T1000 (cell line): ENCODE measurements at regions not wholly inside any gene's neighbourhood (a gene's known extent, or its start where the extent isn't known, plus 50 kb on each side); places are given as distances from the start of the nearest gene placed in this dataset.
A peak's percentile ranks its signal among the peaks of the same experiment; 100 is the strongest.
"Not testable (repeated sequence)": the region's sequence is repeated elsewhere in the genome, so short reads cannot be mapped to it uniquely, and the experiment has no call there.

Source experiments
- DNase-seq: peaks from one replicate; lab custom pipeline; 2025; ENCODE audit warnings: mixed read lengths; lab: John Stamatoyannopoulos, UW

DNA sequence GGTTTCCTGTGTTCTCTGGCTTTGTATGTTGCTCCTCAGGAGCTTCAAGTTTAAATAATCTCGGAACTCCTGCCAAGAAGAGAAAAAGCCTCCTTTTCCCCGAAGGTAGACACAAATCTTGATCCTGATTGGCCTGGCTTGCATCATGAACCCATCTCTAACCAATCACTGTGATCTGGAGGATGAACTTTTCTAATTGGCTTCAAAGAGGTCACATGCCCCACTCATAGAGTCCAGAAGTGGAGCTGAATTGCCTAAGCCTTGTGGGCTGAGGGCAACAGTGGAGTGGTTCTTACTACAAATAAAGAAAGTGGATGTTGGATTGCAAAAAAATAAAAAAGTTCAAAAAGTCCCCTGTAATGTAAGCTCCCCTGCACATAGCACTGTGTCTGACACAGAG is 245.9 kb downstream of the MID1IP1 start:
- no peak for DNase-seq

DNA sequence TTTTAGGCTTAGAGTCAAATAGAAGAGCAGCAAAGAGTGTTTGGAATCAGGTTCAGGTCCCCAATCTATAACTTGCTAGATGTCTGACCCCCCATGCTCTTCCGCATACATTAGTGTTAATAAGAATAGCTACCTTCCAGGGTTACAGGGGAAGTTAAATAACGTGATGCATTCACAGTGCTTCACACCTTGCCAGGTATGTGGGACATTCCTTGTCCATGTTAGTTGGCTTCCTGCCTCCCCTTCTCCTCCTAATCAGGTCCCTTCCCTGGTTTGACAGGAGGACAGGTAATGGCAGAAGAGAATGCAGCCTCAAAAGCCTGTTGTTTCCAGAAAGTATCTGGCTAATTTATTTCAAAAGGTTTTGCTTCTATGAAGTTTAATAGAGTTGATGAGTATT is 248.7 kb downstream of the MID1IP1 start:
- DNase-seq: no peak

DNA sequence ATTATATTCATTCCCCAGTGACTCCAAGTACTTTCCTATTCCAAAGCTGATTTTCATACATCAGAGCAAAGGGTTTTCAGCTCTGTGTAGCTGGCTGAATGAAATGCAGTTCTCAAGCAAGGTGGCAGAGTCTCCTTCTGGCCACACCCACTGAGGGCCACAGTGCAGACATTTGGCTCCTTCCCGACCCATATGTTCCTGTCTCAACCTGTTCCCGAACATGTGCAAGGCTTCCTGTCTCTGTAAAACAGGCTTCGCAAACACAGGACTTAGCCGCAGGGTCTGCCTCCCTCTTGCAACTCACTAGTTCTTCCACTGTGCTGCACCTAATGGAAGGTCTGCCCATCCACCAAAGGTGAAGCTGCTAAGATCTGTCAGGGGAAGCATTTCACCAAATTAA is 249.2 kb downstream of the MID1IP1 start:
- DNase-seq: no peak

DNA sequence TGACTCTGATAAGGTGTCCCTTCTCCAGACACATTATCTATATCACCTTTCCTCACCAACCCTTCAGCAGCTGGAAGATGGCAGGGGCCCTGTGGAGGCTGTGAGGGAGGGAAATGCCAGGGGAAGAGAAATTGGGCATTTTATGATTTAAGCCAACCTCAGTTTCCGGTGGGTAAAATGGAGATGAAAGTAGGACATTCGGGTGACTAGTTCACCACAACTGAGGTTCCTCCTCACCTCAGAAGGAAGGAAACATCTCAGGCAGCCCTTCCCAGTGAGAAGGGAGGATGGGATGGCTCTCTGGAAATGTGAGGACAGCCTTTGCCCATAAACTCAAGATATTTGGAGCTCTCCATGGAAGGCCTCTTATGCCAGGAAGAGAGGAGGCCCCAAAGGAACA is 251.5 kb downstream of the MID1IP1 start:
- DNase-seq: no peak

DNA sequence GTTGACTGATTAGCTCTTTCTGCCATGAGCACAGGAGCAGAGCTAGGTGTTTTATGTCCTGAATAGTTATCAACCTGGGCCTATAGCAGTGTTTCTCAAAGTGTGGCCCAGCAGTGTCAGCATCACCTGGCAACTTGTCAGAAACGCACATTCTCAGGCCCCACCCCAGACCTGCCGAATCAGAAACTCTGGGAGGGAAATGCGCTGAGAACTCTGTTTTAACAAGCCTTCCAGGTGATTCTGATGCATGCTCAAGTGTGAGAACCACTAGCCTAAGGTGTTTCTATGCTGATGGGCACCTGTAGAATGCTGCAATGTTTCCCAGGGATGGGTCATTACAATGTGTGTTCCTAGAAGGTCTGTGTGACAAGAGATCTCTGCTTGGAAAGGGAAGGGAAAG is 257.5 kb downstream of the MID1IP1 start:
- DNase-seq: no peak

DNA sequence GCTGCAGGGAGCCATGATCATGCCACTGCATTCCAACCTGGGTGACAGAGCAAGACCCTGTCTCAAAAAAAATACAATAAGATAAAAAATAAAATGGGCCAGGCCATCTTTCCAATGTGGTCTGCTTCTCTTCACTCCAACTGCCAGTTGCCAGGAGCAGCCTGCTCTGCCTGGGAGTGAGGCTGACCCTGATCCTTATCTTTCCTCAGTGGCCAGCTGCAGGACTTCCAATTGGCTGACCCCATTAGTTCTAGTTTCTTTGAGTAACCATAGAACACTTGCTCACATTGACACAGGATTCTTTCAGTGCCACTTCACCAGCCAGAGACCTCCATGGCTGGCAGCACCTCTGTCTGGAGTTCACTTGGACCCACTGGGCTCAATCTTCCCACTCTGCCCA is 258.6 kb downstream of the MID1IP1 start:
- DNase-seq: no peak

DNA sequence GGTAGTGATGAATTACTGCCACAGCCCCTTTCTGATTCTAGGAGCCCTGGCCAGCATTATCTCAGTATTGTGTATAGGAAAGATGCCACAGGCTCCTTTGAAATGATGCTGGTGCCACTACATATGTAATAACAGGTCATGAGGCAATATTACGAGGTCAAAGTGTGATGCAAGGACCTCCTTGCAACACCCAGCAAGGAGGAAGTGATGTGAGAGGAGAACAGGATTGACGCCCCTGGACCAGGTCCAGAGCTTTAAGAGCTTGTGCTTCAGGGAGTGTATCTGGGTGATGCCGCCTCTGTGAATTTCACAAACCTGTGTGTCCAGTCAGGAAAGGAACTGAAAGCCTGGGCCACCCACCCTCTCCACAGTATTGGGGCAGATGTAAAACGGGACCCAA is 261.8 kb downstream of the MID1IP1 start:
- DNase-seq: no peak

DNA sequence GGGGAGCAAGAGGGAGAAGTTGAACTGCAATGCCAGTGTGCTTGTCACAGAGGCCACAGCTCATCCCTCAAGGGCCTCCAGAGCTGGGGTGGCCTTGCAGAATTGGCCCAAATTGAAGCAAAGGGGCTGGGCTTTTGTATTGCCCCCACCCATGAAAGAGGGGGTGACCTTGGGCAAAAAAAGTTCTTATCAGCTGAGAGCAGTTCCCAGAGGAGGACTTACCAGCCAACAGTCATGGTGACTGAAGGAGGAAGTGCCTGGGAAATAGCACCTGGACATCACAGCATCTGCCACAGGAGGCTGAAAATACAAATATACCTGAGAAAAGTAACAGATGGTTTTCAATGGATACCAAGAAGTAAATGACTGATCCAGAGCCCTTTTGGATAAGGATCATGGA is 262.4 kb downstream of the MID1IP1 start:
- no peak for DNase-seq

DNA sequence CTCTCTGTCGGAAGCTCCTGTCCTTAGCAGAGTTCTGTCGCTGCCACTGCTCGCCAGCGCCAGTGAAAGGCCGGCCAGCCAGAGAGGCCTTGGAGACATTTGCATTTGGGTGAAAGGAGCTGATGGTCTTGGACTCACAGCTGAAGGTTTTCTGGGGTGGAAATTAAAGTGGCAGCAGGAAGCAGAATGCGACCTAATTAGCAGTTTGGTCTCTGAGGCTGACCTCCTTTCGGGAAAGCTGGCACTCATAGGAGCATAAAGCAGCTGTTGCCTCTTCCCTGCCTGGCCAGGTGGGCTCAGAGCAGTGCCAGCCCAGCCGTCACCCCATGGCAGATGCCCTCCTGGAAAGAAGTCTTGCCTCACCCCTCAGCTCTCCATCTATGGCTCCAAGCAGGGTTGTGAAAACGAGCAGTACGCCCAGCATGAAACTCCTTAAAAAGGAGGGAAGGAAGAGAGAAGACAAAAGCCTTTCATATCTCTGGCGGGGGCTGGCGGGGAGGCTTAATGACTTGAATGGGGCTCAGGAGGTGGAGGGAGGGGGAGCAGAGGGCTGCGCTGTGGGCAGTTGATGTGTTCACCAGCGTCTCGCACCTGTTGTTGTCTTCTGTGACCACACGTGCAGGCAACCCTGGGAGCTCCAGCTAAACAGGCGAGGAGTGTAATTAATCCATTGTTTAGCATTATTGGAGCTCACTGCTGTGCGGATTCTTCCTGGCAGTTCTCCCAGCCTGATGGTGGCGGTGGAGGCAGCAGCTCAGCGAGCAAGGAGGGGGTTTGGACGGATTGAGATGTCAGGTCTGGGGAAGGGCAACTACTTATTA is 264.0 kb downstream of the MID1IP1 start:
- no peak for DNase-seq

DNA sequence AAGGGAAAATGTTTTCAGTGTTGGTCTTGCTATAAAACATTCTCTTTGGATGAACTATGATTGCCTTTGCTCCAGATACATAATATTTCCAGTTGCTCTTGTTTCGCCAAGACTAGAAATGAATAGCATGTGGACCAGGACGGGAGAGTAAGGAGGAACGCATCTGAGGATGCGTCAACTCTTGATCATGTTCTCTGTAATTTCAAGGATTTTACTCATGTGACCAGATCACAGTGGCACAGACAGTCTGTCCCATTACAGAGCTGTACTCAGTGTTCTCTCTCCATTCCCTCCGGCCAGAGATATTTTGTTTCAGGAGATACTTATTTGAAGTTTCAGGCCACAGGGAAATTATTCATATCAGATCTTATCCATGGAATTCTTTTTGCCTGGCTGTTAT is 266.6 kb downstream of the MID1IP1 start:
- DNase-seq: no peak

DNA sequence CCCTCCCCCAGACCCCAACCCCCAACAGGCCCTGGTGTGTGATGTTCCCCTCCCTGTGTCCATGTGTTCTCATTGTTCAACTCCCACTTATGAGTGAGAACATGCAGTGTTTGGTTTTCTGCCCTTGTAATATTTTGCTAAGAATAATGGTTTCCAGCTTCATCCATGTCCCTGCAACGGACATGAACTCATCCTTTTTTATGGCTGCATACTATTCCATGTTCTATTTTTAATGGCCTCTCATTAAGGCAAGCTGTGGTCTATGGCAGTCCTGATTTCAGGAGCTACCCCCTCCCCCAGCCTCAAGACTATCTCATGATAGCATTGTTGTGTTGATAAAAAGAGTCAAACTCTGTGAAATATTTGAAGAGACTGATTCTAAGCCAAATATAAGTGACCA is 267.4 kb downstream of the MID1IP1 start:
- DNase-seq: not testable (repeated sequence)

DNA sequence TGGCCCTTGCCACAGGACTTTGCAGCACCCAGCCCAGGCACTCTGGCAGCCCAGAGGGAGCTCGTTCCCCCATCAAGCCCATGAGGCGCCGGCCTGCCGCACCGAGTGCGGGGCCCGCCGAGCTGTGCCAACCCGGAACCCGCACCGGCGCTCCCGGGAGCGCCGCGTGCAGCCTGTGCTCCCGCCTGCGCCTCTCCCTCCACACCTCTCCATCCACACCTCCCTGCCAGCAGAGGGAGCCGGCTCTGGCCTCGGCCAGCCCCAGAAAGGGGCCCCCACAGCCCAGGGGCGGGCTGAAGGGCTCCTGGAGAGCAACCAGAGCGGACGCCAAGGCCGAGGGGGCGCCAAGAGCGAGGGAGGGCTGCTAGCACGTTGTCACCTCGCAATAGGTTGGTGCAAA is 268.8 kb downstream of the MID1IP1 start:
- no peak for DNase-seq

DNA sequence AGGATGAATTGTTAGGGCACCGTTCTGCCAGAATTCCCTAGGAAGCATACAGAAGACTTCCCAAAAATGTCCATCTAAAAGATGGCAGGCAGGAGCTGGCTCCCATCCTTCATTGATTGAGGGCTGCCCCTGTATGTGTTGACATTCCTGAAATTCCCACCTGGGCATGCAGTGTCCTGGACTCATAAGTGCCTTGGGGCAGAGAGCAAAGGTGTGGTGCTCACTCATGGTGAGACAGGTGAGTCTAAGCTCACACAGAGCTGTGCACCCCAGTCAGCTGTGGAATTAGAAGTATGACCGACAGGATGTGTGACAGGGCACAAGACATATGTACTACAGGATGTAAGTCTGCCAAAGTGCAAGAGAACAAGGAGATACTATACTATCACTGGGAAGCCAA is 271.9 kb downstream of the MID1IP1 start:
- no peak for DNase-seq

DNA sequence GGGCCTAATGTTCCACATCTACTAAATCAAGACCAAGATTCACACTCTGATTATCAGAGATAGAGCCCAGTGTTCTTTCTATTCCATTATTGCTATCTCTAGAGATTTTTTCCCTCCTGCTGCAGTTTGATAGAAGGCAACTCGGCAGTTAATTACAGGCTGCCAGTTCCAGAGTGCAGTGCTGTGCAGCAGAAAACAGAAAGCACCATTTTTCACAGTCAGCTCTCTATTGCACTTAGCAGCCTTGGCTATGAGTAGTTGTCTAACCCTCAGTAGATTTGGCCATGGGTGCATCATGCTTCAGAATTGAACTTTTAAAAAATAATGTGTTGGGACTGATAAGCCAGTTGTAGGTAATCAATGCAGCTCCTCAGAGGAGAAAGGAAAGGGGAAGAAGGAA is 295.3 kb downstream of the MID1IP1 start:
- no peak for DNase-seq

DNA sequence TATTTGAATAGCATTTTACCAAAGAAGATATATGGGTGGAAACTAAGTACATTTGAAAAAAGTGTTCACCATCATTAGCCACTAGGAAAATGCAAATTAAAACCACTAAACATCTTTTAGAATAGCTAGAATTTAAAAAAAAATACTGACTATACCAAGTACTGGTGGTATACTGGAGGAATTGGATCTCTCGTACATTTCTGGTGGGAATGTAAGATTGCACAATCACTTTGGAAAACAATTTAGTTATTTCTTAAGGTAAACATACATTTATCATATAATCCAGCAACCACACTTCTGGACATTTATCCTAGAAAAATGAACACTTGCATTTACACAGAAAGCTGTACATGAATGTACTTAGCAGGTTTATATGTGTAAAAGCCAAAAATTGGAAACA is 303.5 kb downstream of the MID1IP1 start:
- DNase-seq: no peak

DNA sequence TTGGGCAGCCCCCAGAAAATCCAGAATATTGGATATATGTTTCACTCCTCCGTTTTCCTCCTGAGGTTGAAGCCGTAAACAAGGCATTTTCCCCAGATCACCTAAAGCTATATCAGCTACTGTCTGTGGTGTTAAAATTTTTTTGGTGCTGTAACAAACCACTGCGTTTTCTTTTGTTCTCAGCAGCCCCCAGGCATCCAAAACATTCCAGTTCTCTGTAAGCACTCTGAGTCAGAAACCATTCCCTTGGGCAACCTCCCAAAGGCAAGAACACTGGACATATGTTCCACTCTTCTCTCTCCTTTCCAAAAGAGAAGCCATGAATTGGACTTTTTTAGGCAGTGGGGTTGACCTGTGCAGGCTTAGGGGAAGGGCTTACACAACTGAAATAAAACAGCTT is 310.9 kb downstream of the MID1IP1 start:
- DNase-seq: peak; percentile 1

DNA sequence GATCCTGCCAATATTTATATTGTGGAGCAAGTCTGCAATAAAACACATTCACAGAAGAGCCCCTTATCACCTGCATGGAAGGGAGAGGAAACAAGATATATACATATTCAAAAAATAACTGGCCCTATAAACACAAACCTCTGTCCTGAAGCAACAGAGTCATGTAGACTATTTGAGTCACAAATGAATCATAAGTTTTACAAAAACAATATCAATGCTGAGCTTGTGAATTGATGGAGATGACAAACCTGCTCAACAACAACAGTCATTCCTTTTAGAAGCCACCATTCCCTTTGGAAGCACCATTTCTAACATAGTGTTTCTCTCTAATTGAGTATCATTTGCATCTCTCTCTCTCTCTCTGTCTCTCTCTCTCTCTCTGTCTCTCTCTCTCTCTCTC is 313.9 kb downstream of the MID1IP1 start:
- DNase-seq: no peak

DNA sequence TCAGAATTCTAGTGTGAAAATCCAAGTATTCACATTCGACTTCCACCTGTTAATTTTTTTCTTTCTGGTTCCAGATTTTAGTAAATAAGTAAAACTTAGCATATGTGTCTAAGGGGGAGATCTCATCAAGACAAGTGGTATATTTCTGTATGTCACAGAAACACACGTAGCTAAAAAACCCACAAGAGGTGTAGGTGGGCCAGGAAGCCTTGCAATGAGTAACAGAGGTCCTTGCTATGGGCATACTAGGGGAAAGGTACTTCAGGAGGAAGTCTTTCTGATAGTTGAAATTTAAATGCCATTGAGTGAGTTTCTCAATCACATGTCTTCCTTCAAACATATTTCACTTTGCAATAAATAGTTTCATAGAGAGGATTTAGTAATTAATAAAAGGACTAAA is 315.8 kb downstream of the MID1IP1 start:
- no peak for DNase-seq

DNA sequence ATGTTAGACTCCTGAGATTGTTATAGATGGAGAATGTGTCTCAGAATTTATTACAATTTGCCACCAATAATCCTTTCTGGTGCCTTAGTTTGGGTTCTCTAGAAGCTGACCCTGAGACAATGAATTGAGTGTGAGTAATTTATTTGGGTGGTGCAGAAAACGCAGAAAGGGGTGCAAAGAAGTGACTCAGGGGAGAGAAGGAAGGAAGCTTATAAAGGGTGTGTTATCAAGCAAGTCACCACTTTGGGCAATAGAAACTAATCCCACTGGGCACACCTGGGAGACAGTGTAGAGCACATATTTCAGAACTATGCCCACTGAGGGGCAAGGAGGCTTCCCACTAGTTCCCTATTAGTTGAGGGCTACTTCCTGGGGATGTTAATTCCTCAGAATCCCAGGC is 320.6 kb downstream of the MID1IP1 start:
- no peak for DNase-seq

DNA sequence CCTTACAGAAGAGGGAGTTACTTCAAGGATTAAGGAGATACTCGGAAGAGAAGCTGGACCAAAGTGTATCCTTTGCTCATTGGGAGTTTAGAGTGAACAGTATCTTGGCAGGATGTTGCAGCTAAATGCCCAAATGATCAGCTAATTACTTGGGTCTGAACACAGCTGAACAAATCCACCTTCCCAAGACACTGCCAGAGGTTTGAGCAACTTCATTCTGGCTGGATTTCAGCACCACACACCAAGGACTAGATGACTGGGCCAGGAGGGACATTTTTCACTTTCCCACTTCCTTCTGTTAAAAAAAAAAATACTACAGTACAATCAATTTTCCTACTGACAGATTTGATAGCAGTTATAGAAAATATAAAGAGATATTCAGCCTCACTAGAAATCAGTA is 324.6 kb downstream of the MID1IP1 start:
- DNase-seq: no peak

DNA sequence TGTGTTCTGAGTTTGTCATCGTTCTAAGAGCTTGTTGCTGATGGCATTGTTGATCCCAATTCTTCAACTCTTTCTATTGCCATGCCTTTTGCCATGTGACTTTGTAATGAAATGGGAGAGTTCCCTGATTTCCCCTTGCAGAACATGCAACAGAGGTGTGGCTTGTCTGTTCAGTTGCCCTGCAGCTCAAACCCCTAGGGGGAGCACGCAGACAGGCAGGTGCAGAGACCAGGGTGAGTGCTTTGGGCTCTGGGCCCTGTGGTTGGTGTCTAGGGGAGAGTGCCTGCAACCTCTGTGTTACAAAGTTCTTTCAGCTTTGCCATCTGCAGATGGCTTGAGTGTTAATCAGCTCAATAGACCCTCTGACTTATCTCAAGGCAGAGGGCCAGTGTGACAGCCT is 332.7 kb downstream of the MID1IP1 start:
- no peak for DNase-seq

DNA sequence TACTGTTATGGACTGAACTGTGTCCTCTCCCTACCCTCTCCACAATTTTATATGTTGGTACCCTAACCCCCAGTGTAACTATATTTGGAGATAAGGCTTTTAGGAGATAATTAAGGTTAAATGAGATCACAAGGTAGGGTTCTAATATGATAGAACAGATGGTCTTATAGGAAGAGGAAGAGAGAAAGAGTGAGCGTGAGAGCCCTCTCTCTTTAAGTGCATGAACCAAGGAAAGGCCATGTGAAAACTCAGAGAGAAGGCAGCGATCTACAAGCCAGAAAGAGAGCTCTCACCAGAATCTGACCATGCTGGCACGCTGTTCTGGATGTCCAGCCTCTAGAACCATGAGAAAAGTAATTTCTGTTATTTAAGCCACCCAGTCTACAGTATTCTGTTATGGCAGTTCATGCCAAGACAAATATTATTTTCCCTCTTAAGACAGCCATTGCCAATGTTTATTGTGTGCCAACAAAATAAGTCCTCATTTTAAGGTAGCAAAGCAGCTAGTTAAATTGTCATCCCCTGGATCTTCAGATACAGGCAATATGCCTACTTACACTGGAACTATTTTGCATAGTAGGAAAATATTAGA is 336.2 kb downstream of the MID1IP1 start:
- no peak for DNase-seq

DNA sequence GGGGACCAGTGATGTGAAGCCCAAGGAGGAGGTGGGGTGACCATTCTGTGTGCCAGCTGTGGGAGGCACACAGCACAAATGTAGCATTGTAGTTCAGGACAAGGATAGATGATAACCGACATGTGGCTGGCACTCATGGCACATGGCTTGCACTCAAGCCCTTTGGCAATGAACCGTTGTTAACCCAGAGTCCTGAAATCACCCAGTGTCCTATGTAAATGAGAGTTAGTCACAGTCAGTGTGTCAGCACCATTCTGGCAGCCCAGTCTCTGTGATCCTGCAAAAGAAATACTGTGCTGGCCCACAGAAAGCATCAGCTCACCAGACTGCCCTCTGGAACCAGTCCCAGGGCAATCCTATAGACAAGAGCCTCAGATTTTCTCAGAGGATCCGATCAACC is 339.3 kb downstream of the MID1IP1 start:
- DNase-seq: no peak

DNA sequence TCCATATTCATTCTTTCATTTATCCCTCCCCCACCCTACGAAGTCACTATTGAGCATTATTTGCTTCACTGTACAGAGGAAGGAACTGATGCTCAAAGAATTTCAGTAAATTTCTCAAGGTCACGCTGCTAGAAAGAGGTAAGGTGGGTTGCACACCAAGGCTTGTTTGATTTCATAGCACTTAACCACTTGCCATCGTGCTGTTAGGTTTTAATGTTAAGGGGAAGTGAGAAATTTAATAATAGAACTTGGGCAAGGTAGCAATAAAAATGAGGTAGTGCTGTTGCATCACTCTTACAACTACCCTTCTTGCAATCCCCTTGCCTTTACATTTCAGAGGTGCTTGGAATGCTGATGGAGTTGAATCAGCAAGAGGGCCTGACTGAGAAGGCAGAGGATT is 343.1 kb downstream of the MID1IP1 start:
- DNase-seq: no peak
